HG03196 (cell line): ENCODE measurements at regions not wholly inside any gene's neighbourhood (a gene's known extent, or its start where the extent isn't known, plus 50 kb on each side); places are given as distances from the start of the nearest gene placed in this dataset.

Experiments used
- ATAC-seq: cut with Tn5 transposase; IDR thresholded peaks from one replicate; pipeline ENCODE4 v1.9.1; 2021; ENCODE audit not compliant: unreplicated experiment

- no peak for ATAC-seq
Measured at GRCh38 chr15:31805090-31805662, 225.1 kb upstream of the CHRNA7 start.

GRCh38 chr15:31806106-31806505 is 224.2 kb upstream of the CHRNA7 start:
- ATAC-seq: no peak

GRCh38 chr15:31811641-31812040 is 218.7 kb upstream of the CHRNA7 start:
- no peak for ATAC-seq

GRCh38 chr15:31814082-31814481 is 216.2 kb upstream of the CHRNA7 start:
- no peak for ATAC-seq

GRCh38 chr15:31815411-31816155 is 214.7 kb upstream of the CHRNA7 start:
- no peak for ATAC-seq

GRCh38 chr15:31822463-31822862 is 207.9 kb upstream of the CHRNA7 start:
- no peak for ATAC-seq

GRCh38 chr15:31824024-31824423 is 206.3 kb upstream of the CHRNA7 start:
- no peak for ATAC-seq

- no peak for ATAC-seq
Measured at GRCh38 chr15:31828594-31828993, 201.7 kb upstream of the CHRNA7 start.

GRCh38 chr15:31830591-31830990 is 199.7 kb upstream of the CHRNA7 start:
- ATAC-seq: no peak

- no peak for ATAC-seq
Measured at GRCh38 chr15:31831596-31831995, 198.7 kb upstream of the CHRNA7 start.

GRCh38 chr15:31834654-31835053 is 195.7 kb upstream of the CHRNA7 start:
- ATAC-seq: no peak

GRCh38 chr15:31839388-31839787 is 190.9 kb upstream of the CHRNA7 start:
- ATAC-seq: no peak

GRCh38 chr15:31840849-31841476 is 189.4 kb upstream of the CHRNA7 start:
- ATAC-seq: no peak

GRCh38 chr15:31842532-31843195 is 187.7 kb upstream of the CHRNA7 start:
- ATAC-seq: no peak

- no peak for ATAC-seq
Measured at GRCh38 chr15:31843426-31844055, 186.8 kb upstream of the CHRNA7 start.

- no peak for ATAC-seq
Measured at GRCh38 chr15:31845791-31846190, 184.5 kb upstream of the CHRNA7 start.

- ATAC-seq: no peak
Measured at GRCh38 chr15:31847961-31848360, 182.4 kb upstream of the CHRNA7 start.

GRCh38 chr15:31848621-31849020 is 181.7 kb upstream of the CHRNA7 start:
- no peak for ATAC-seq

- no peak for ATAC-seq
Measured at GRCh38 chr15:31852933-31853799, 177.1 kb upstream of the CHRNA7 start.

GRCh38 chr15:31856581-31856980 is 173.7 kb upstream of the CHRNA7 start:
- no peak for ATAC-seq
